CD1c-positive myeloid dendritic cell (primary cell): ENCODE measurements at regions not wholly inside any gene's neighbourhood (a gene's known extent, or its start where the extent isn't known, plus 50 kb on each side); places are given as distances from the start of the nearest gene placed in this dataset.
"Not testable (repeated sequence)": the region's sequence is repeated elsewhere in the genome, so short reads cannot be mapped to it uniquely, and the experiment has no call there.

Source experiments
- DNase-seq: peaks from one replicate; pipeline ENCODE4 v3.0.0-alpha.2; 2016; ENCODE audit errors: extremely low spot score

DNA sequence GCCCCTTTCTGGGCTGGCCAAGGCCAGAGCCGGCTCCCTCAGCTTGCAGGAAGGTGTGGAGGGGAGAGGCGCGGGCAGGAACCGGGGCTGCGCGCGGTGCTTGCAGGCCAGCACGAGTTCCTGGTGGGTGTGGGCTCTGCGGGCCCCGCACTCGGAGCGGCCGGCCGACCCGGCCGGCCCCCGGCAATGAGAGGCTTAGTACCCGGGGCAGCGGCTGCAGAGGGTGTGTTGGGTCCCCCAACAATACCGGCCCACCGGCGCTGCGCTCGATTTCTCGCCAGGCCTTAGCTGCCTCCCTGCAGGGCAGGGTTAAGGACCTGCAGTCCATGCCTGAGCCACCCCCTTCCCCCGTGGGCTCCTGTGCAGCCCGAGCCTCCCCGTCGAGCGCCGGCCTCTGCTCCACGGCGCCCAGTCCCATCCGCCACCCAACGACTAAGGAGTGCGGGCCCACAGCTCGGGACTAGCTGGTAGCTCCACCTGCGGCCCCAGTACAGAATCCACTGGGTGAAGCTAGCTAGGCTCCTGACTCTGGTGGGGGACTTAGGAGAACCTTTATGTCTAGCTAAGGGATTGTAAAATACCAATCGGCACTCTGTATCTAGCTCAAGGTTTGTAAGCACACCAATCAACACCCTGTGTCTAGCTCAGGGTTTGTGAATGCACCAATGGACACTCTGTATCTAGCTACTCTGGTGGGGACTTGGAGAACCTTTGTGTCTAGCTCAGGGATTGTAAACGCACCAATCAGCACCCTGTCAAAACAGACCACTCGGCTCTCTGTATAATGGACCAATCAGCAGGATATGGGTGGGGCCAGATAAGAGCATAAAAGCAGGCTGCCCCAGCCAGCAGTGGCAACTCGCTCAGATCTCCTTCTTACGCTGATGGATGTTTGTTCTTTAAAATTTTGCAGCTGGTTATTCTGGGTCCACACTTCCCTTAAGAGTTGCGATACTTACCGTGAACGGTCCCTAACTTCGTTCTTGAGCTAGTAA is 167.4 kb upstream of the RREB1 start:
- DNase-seq: no peak

GRCh38 chr6:6941201-6941600 is 166.6 kb upstream of the RREB1 start:
- DNase-seq: no peak

DNA sequence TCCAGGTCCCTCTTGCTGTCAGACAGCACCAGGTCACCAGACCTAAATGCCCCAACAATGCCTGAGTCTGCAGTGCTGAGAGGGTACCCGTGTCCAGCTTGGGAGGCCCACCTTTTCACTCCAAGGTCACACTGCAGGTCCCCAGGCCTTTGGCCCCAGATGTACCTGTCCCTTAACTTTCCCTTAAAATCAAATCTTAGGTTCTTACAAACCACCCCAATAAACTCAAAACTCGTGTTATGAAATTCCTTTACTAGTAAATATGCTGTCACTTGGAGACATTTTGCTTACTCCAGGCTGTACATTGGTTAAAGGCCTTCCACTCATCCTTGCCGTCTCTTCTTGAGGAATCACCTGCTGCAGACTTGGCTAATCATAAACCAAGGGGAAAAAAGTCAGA is 165.7 kb upstream of the RREB1 start:
- no peak for DNase-seq

GRCh38 chr6:6942831-6943230 is 164.9 kb upstream of the RREB1 start:
- peak; percentile 47 for DNase-seq

- DNase-seq: no peak
Measured at GRCh38 chr6:6943421-6943820, 164.3 kb upstream of the RREB1 start.

GRCh38 chr6:6946206-6947155 is 161.3 kb upstream of the RREB1 start:
- DNase-seq: no peak

DNA sequence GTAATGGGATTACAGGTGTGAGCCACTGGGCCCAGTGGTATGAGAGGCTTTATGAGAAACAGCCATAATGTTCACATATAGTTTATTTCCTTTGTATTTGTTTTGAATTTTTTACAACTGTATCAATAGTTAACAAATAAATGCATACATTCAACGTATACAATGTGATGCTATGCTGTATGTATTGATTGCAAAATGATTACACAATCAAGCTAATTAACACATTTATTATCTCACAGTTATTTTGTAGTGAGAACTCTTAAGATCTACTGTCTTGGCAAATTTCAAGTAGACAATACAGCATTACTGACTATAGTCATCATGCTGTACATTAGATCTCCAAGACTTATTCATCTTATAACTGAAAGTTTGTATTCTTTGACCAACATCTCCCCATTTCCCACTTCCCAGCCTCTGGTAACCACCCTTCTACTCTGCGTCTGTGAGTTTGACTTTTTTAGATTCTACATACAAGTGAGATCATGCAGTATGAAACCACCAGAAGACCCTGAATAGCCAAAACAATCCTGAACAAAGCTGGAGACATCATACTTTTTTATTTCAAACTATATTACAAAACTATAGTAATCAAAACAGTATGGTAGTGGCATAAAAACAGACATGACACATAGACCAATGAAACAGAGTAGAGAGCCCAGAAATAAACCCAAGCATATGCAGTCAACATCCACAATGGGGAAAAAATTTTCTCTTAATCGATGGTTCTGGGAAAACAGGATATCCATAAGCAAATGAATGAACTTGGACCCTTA is 157.2 kb upstream of the RREB1 start:
- DNase-seq: no peak

DNA sequence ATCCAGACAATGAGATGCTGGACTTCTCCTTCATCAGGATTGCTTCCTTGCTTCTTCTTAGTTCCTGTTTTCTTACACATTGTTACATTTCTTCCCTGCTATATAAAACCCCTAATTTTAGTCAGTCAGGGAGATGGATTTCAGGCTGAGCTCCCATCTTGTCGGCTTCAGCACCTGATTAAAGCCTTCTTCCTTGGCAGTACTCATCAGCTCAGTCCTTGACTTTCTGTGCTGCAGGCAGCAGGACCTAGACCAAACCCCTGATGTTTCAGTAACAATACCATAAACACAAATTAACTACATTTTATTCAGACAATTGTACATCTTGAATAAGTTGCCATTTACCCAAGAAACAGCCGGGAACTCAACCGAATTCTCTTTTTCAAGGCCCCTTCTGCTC is 156.4 kb upstream of the RREB1 start:
- no peak for DNase-seq

- no peak for DNase-seq
Measured at GRCh38 chr6:6952484-6952883, 155.3 kb upstream of the RREB1 start.

DNA sequence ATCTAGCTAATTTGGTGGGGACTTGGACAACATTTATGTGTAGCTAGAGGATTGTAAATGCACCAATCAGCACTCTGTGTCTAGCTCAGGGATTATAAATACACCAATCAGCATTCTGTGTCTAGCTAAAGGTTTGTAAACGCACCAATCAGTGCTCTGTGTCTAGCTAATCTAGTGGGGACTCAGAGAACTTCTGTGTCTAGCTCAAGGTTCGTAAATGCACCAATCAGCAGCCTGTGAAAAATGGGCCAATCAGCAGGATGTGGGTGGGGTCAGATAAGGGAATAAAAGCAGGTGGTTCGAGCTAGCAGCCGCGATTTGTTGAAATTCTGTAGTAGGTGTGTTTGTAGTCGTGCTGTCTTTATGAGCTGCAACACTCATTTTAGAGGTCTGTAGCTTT is 154.8 kb upstream of the RREB1 start:
- not testable (repeated sequence) for DNase-seq

DNA sequence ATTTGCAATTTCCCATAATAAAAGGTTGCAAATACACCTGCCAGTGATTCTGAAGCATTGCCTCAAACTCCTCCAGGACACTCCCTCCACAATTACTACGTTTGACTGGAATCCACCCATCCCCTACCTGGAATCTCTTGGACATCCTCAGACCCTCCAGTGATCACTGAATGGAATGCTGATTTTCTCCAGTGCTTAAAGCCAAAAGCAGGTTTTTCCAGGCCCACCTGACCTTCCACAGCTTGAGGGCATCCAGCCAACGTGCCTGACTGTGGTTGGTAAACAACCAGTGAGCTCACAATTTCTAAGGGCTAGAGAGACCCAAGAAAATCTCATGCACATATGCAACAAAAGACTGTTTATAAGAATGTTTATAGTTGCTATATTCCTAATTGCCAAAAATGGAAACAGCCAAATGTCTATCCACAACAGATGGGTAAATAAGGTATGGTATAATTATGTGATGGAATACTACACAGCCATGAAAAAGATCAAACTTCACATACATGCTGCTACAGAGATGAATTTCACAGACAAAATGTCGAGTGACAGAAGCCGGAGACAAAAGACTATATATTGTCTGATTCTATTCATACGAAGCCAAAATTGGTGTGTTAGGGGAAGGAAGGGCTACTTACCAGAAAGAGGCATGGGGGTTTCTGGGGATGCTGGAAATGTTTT is 147.1 kb upstream of the RREB1 start:
- DNase-seq: no peak

GRCh38 chr6:6962086-6962485 is 145.7 kb upstream of the RREB1 start:
- DNase-seq: no peak

- no peak for DNase-seq
Measured at GRCh38 chr6:6962699-6963098, 145.1 kb upstream of the RREB1 start.

DNA sequence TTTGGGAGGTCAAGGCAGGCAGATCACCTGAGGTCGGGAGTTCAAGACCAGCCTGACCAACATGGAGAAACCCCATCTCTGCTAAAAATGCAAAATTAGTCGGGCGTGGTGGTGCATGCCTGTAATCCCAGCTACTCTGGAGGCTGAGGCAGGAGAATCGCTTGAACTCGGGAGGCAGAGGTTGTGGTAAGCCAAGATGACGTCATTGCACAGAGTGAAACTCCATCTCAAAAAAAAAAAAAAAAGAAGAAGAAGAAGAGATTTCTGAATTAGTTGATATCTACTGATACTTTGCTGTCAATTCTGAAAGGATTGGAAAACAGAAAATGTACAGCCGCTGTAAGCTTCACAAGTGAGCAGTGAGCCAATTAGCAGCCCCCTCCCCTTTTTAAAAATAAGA is 144.4 kb upstream of the RREB1 start:
- not testable (repeated sequence) for DNase-seq

GRCh38 chr6:6964675-6965074 is 143.1 kb upstream of the RREB1 start:
- no peak for DNase-seq

- no peak for DNase-seq
Measured at GRCh38 chr6:6966127-6966526, 141.6 kb upstream of the RREB1 start.

- no peak for DNase-seq
Measured at GRCh38 chr6:6966569-6966968, 141.2 kb upstream of the RREB1 start.

GRCh38 chr6:6968357-6968730 is 139.4 kb upstream of the RREB1 start:
- no peak for DNase-seq

DNA sequence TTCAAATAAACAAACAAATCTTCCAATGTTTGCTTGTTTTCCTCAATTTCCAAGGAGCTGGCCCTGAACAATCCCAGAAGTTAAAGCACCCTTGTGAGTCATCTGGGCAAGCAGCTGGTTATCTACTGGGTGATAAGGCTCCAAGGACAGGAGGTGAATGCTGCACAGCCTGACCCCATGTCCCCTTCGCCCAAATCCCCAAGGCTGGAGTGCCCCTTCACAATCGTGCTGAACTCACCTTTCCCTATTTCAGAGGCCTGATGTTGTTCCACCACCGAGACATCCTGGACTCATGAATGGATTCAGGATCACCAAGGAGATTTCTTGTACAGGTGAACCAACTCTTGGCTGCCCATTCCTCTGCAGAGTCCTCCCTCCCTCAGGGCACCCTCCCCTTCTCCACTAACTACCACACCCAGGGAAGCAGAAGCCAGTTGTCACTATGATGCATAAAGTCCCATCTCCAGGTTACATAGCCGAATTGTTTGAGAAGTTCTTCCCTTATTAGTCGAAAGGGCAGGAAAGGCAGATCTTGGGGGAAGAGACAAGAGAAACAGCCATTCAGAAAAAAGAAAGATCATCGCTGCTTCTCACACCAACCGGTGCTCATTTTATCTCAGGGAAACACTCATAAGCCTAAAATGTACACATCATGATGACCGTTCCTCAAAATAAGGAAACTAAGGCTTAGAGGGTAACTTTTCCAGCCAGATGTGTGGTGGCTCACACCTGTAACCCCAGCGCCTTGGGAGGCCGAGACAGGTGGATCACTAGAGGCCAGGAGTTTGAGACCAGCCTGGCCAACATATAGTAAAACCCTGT is 138.8 kb upstream of the RREB1 start:
- no peak for DNase-seq

DNA sequence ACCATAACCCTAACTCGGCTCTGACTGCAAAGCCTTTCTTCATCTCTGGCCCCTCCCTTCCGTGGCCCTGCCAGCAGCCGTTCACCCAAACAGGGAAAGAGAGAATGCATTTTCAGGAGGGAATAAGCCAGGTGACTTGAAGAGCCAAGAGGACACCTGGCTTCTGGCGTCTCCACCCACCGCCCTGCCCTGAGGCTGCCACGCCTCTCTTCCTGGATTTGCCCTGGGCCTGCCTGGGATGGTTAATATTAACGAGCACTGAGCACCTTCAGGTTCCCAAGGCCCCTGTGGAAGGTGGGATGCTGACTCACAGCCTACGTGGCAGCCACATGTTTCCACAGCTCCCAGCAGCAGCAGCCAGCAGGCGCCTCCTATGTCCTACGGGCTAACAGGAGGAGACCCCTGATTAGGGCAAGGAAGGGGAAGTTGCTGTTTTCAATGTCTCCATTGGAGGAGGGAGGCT is 138.0 kb upstream of the RREB1 start:
- DNase-seq: no peak
